ENCODE measurements at regions not wholly inside any gene's neighbourhood (a gene's known extent, or its start where the extent isn't known, plus 50 kb on each side); places are given as distances from the start of the nearest gene placed in this dataset.

DNA sequence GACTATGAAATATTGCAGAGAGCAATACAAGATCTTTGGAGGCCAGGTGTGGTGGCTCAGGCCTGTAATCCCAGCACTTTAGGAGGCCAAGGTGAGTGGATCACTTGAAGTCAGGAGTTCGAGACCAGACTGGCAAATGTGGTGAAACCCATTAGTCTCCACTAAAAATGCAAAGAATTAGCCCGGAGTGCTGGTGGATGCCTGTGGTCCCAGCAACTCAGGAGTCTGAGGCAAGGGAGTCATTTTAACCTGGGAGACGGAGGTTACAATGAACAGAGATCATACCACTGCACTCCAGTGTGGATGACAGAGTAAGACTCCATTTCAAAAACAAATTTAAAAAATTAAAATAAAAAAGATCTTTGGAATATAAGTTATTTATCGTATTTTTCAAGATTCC is 76.6 kb downstream of the PRKAB2 start:
- H3K27ac Mint-ChIP-seq, result no peak overlapping the region
- no peak overlapping the region for H3K27ac ChIP-seq (ENCODE audit: low read depth, low read length)

GRCh38 chr1:147091801-147092200 is 80.5 kb downstream of the PRKAB2 start:
- Histone ChIP-seq H3K4me1 (ENCODE audit: control insufficient read depth, insufficient read depth, low read length) (no peaks in the 10 kb centered on the region), H3K27ac (ENCODE audit: low read depth, low read length) (no peak overlapping the region), H3K36me3 (ENCODE audit: control insufficient read depth, insufficient read depth, low read length) (no peaks in the 10 kb centered on the region), H3K9me3 (ENCODE audit: control insufficient read depth, low read length) (peaks cover 15% of the 10 kb centered on the region), H3K27me3 (ENCODE audit: control insufficient read depth, insufficient read depth, low read length, poor library complexity, severe bottlenecking) (no peaks in the 10 kb centered on the region), H3K9ac (ENCODE audit: extremely low read depth, low read length, poor library complexity, severe bottlenecking) (no peak overlapping the region), H3K4me3 (ENCODE audit: low read length) (no peak overlapping the region)
- no peak overlapping the region for H3K4me3 Mint-ChIP-seq
- no peak for DNase-seq
- H3K4me1 Mint-ChIP-seq, result peaks cover 23% of the 10 kb centered on the region
- H3K9me3 Mint-ChIP-seq, result peaks cover 8% of the 10 kb centered on the region
- no peak overlapping the region for H3K27ac Mint-ChIP-seq
- TF ChIP-seq, protein P1, sequence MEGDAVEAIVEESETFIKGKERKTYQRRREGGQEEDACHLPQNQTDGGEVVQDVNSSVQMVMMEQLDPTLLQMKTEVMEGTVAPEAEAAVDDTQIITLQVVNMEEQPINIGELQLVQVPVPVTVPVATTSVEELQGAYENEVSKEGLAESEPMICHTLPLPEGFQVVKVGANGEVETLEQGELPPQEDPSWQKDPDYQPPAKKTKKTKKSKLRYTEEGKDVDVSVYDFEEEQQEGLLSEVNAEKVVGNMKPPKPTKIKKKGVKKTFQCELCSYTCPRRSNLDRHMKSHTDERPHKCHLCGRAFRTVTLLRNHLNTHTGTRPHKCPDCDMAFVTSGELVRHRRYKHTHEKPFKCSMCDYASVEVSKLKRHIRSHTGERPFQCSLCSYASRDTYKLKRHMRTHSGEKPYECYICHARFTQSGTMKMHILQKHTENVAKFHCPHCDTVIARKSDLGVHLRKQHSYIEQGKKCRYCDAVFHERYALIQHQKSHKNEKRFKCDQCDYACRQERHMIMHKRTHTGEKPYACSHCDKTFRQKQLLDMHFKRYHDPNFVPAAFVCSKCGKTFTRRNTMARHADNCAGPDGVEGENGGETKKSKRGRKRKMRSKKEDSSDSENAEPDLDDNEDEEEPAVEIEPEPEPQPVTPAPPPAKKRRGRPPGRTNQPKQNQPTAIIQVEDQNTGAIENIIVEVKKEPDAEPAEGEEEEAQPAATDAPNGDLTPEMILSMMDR (conservative IDR thresholded peaks at IDR 0.05), result no peak
- WGBS, 2 experiments (ENCODE audit: insufficient coverage in 1 of 2, insufficient read length in 1 of 2), result 88% methylated on average over 2 of the region's 2 CpGs; no CpG with 5 or more reads in 1 of the 2 experiments
- peaks cover 2% of the 10 kb centered on the region for H3K36me3 Mint-ChIP-seq (ENCODE audit: low read depth)
- H3K27me3 Mint-ChIP-seq (ENCODE audit: insufficient read depth), result no peaks in the 10 kb centered on the region

More for the DNA sequence above, 76.6 kb downstream of the PRKAB2 start:
- no peak for DNase-seq
- Mint-ChIP-seq H3K27me3 (ENCODE audit: insufficient read depth) (peaks cover 1% of the 10 kb centered on the region), H3K9me3 (peaks cover 9% of the 10 kb centered on the region), H3K36me3 (ENCODE audit: low read depth) (no peaks in the 10 kb centered on the region), H3K4me3 (no peak overlapping the region), H3K4me1 (peaks cover 30% of the 10 kb centered on the region)
- TF ChIP-seq, protein P1 (conservative IDR thresholded peaks at IDR 0.05), result no peak
- Histone ChIP-seq H3K4me1 (ENCODE audit: control insufficient read depth, insufficient read depth, low read length) (peaks cover 4% of the 10 kb centered on the region), H3K36me3 (ENCODE audit: control insufficient read depth, insufficient read depth, low read length) (no peaks in the 10 kb centered on the region), H3K4me3 (ENCODE audit: low read length) (no peak overlapping the region), H3K9ac (ENCODE audit: extremely low read depth, low read length, poor library complexity, severe bottlenecking) (no peak overlapping the region), H3K9me3 (ENCODE audit: control insufficient read depth, low read length) (peaks cover 9% of the 10 kb centered on the region), H3K27me3 (ENCODE audit: control insufficient read depth, insufficient read depth, low read length, poor library complexity, severe bottlenecking) (no peaks in the 10 kb centered on the region)
- WGBS, 2 experiments (ENCODE audit: insufficient coverage in 1 of 2, insufficient read length in 1 of 2), result 83 to 98% methylated on average over 2 to 4 of the region's 4 CpGs

GRCh38 chr1:147089457-147089856 is 82.8 kb downstream of the PRKAB2 start:
- Mint-ChIP-seq H3K27ac (no peak overlapping the region), H3K36me3 (ENCODE audit: low read depth) (peaks cover 2% of the 10 kb centered on the region), H3K27me3 (ENCODE audit: insufficient read depth) (peaks cover 8% of the 10 kb centered on the region), H3K4me3 (no peak overlapping the region), H3K4me1 (peaks cover 16% of the 10 kb centered on the region), H3K9me3 (peaks cover 8% of the 10 kb centered on the region)
- DNase-seq, result no peak
- Histone ChIP-seq H3K27ac (ENCODE audit: low read depth, low read length) (no peak overlapping the region), H3K9me3 (ENCODE audit: control insufficient read depth, low read length) (peaks cover 15% of the 10 kb centered on the region), H3K36me3 (ENCODE audit: control insufficient read depth, insufficient read depth, low read length) (no peaks in the 10 kb centered on the region), H3K4me3 (ENCODE audit: low read length) (no peak overlapping the region), H3K9ac (ENCODE audit: extremely low read depth, low read length, poor library complexity, severe bottlenecking) (no peak overlapping the region), H3K27me3 (ENCODE audit: control insufficient read depth, insufficient read depth, low read length, poor library complexity, severe bottlenecking) (peaks cover 9% of the 10 kb centered on the region), H3K4me1 (ENCODE audit: control insufficient read depth, insufficient read depth, low read length) (no peaks in the 10 kb centered on the region)
- 51 to 54% methylated on average over 4 of the region's 4 CpGs for WGBS, 2 experiments (ENCODE audit: insufficient coverage in 1 of 2, insufficient read length in 1 of 2)
- TF ChIP-seq, protein P1 (conservative IDR thresholded peaks at IDR 0.05), result no peak

Measured in endodermal cell (in vitro differentiated cells).